ENCODE measurements at regions not wholly inside any gene's neighbourhood (a gene's known extent, or its start where the extent isn't known, plus 50 kb on each side); places are given as distances from the start of the nearest gene placed in this dataset.

DNA sequence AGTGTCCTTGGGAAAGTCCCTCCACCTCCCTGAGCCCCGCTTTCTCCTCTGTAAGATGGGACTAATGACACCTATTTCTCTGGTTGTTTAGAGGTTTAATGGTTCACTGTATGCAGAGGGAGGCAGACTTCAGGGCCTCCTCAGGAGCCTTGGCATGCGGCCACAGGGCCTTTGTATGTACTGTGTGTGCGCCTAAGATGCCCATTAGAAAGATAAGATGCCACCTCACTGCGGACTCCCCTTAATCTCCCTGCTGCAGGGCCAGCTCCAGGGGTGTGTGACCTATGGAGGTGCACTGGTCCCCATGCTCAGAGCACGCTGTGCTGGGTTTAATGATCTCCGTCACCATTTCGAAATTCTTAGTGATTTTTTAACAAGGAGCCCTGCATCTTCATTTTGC is 59.3 kb downstream of the TMEM235 start:
- intact Hi-C loops (cut with micrococcal nuclease; ENCODE audit: unreplicated experiment): no loop called here
- Histone ChIP-seq H3K27ac (ENCODE audit: extremely low read length, insufficient read depth, low read length) (no peak overlapping the region), H3K36me3 (replicated peaks in 1 of 2; ENCODE audit: control insufficient read depth in 1 of 2, insufficient read depth in 2 of 2, low read length in 2 of 2) (no peaks in the 10 kb centered on the region), H3K4me2 (ENCODE audit: low read depth, low read length) (no peak overlapping the region), H3K9me3 (ENCODE audit: low read length) (no peaks in the 10 kb centered on the region), H3K79me2 (ENCODE audit: insufficient read depth, low read length) (no peaks in the 10 kb centered on the region), H3K27me3 (ENCODE audit: control insufficient read depth in 1 of 2, insufficient read depth in 2 of 2, low read length in 2 of 2) (peaks cover 6 to 44% of the 10 kb centered on the region in 2 experiments; a peak in 4 of 5 replicates), H3K4me1 (ENCODE audit: insufficient read depth, low read length) (peaks cover 20% of the 10 kb centered on the region), H3K4me3 (replicated peaks in 1 of 3; ENCODE audit: insufficient read depth in 1 of 3, low read depth in 2 of 3, low read length in 3 of 3) (no peak overlapping the region), H3K9ac (ENCODE audit: insufficient read depth, low read depth, low read length) (no peak overlapping the region), H4K20me1 (ENCODE audit: insufficient read depth, low read length) (no peaks in the 10 kb centered on the region; the same call in 1 of the 2 replicates), H2AFZ (ENCODE audit: low read length) (no peak overlapping the region)
- DNase-seq (ENCODE audit: low spot score) (no peak), FAIRE-seq (no peak), ATAC-seq (no peak)
- ChIA-PET POLR2A (no interaction called here), CTCF (ENCODE audit: low intra/inter-chr PET ratio, low total read pairs) (interaction anchor here (2.5 kb wide), 1 partner anchor 131 kb away, joined by 28 read pairs; no protein-coding TSS in a partner anchor)
- BruUV-seq (replicated peaks): no TSS peak
- 42% methylated on average over 7 of the region's 7 CpGs for WGBS (ENCODE audit: low lambda C conversion rate)
- in situ Hi-C loops (cut with HindIII; ENCODE audit: extremely low pct_ligation_motif_present, low pct_unique_long_range_greater_than_20kb): loop anchor here (5.0 kb wide), 1 partner anchor 132 kb away; no protein-coding TSS in a partner anchor
- no peak for TF ChIP-seq EHMT2 (IDR thresholded peaks at IDR 0.05; ENCODE audit: borderline replicate concordance, low read depth, low read length)
- TF ChIP-seq, protein P1, sequence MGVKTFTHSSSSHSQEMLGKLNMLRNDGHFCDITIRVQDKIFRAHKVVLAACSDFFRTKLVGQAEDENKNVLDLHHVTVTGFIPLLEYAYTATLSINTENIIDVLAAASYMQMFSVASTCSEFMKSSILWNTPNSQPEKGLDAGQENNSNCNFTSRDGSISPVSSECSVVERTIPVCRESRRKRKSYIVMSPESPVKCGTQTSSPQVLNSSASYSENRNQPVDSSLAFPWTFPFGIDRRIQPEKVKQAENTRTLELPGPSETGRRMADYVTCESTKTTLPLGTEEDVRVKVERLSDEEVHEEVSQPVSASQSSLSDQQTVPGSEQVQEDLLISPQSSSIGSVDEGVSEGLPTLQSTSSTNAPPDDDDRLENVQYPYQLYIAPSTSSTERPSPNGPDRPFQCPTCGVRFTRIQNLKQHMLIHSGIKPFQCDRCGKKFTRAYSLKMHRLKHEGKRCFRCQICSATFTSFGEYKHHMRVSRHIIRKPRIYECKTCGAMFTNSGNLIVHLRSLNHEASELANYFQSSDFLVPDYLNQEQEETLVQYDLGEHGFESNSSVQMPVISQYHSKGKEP (CRISPR knock-in tag; IDR thresholded peaks at IDR 0.05): no peak
- no peak for TF ChIP-seq ZNF317 (CRISPR knock-in tag; IDR thresholded peaks at IDR 0.05)
- TF ChIP-seq ZNF567 (CRISPR knock-in tag; IDR thresholded peaks at IDR 0.05; ENCODE audit: borderline replicate concordance): no peak
- TF ChIP-seq ZNF589 (CRISPR knock-in tag; conservative IDR thresholded peaks at IDR 0.05): no peak
- TF ChIP-seq, protein P2, sequence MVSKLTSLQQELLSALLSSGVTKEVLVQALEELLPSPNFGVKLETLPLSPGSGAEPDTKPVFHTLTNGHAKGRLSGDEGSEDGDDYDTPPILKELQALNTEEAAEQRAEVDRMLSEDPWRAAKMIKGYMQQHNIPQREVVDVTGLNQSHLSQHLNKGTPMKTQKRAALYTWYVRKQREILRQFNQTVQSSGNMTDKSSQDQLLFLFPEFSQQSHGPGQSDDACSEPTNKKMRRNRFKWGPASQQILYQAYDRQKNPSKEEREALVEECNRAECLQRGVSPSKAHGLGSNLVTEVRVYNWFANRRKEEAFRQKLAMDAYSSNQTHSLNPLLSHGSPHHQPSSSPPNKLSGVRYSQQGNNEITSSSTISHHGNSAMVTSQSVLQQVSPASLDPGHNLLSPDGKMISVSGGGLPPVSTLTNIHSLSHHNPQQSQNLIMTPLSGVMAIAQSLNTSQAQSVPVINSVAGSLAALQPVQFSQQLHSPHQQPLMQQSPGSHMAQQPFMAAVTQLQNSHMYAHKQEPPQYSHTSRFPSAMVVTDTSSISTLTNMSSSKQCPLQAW (CRISPR knock-in tag; IDR thresholded peaks at IDR 0.05): no peak
- no peak for TF ChIP-seq ZSCAN25 (CRISPR knock-in tag; IDR thresholded peaks at IDR 0.05)
- TF ChIP-seq TARDBP (CRISPR knock-in tag; IDR thresholded peaks at IDR 0.05): no peak
- TF ChIP-seq, protein P3, sequence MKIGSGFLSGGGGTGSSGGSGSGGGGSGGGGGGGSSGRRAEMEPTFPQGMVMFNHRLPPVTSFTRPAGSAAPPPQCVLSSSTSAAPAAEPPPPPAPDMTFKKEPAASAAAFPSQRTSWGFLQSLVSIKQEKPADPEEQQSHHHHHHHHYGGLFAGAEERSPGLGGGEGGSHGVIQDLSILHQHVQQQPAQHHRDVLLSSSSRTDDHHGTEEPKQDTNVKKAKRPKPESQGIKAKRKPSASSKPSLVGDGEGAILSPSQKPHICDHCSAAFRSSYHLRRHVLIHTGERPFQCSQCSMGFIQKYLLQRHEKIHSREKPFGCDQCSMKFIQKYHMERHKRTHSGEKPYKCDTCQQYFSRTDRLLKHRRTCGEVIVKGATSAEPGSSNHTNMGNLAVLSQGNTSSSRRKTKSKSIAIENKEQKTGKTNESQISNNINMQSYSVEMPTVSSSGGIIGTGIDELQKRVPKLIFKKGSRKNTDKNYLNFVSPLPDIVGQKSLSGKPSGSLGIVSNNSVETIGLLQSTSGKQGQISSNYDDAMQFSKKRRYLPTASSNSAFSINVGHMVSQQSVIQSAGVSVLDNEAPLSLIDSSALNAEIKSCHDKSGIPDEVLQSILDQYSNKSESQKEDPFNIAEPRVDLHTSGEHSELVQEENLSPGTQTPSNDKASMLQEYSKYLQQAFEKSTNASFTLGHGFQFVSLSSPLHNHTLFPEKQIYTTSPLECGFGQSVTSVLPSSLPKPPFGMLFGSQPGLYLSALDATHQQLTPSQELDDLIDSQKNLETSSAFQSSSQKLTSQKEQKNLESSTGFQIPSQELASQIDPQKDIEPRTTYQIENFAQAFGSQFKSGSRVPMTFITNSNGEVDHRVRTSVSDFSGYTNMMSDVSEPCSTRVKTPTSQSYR (CRISPR knock-in tag; IDR thresholded peaks at IDR 0.05; ENCODE audit: borderline replicate concordance): no peak
- no peak for TF ChIP-seq ZNF678 (CRISPR knock-in tag; IDR thresholded peaks at IDR 0.05)
- TF ChIP-seq, protein P4, sequence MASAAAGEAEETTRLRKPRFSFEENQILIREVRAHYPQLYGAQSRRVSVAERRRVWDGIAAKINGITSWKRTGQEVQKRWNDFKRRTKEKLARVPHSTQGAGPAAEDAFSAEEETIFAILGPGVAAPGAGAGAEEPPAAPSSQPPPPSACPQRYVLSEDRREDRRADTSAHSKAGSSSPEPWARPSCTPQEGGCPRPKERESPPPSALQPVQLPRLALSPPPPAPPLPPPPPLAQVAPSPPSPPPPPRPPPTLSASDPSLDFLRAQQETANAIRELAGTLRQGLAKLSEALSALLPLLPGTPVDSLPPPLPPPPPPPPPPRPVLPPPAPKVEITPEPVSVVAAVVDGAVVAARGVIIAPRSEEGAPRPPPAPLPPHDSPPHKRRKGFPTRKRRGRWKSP (CRISPR knock-in tag; IDR thresholded peaks at IDR 0.05): no peak
- TF ChIP-seq, protein P5, sequence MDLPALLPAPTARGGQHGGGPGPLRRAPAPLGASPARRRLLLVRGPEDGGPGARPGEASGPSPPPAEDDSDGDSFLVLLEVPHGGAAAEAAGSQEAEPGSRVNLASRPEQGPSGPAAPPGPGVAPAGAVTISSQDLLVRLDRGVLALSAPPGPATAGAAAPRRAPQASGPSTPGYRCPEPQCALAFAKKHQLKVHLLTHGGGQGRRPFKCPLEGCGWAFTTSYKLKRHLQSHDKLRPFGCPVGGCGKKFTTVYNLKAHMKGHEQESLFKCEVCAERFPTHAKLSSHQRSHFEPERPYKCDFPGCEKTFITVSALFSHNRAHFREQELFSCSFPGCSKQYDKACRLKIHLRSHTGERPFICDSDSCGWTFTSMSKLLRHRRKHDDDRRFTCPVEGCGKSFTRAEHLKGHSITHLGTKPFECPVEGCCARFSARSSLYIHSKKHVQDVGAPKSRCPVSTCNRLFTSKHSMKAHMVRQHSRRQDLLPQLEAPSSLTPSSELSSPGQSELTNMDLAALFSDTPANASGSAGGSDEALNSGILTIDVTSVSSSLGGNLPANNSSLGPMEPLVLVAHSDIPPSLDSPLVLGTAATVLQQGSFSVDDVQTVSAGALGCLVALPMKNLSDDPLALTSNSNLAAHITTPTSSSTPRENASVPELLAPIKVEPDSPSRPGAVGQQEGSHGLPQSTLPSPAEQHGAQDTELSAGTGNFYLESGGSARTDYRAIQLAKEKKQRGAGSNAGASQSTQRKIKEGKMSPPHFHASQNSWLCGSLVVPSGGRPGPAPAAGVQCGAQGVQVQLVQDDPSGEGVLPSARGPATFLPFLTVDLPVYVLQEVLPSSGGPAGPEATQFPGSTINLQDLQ (CRISPR knock-in tag; IDR thresholded peaks at IDR 0.05): no peak
- TF ChIP-seq, protein P6, sequence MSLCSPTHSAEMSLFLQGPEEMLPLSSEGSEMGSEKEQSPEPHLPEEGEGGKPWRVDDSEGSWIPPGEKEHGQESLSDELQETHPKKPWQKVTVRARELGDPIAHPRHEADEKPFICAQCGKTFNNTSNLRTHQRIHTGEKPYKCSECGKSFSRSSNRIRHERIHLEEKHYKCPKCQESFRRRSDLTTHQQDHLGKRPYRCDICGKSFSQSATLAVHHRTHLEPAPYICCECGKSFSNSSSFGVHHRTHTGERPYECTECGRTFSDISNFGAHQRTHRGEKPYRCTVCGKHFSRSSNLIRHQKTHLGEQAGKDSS (CRISPR knock-in tag; IDR thresholded peaks at IDR 0.05; ENCODE audit: borderline replicate concordance, low read depth): no peak
- TF ChIP-seq CBX1 (IDR thresholded peaks at IDR 0.05; ENCODE audit: low read depth): no peak
